ENCODE measurements at regions not wholly inside any gene's neighbourhood (a gene's known extent, or its start where the extent isn't known, plus 50 kb on each side); places are given as distances from the start of the nearest gene placed in this dataset.
"Not testable (repeated sequence)": the region's sequence is repeated elsewhere in the genome, so short reads cannot be mapped to it uniquely, and the experiment has no call there.

GRCh38 chr5:40195574-40195973 lies 484.1 kb upstream of the PTGER4 start:
- DNase-seq (ENCODE audit: low read depth): not testable (repeated sequence)

GRCh38 chr5:40191150-40191549 lies 488.6 kb upstream of the PTGER4 start:
- no peak overlapping the region for H3K4me3 ChIP-seq (ENCODE audit: low read depth, low read length)
- no peak for DNase-seq (ENCODE audit: low read depth)

More at GRCh38 chr5:40195574-40195973, 484.1 kb upstream of the PTGER4 start:
- not testable (repeated sequence) for H3K4me3 ChIP-seq (ENCODE audit: low read depth, low read length)

GRCh38 chr5:40172721-40173120 lies 507.0 kb upstream of the PTGER4 start:
- DNase-seq (ENCODE audit: low read depth): no peak
- H3K4me3 ChIP-seq (ENCODE audit: low read depth, low read length): no peak overlapping the region

- peak; percentile 47 for DNase-seq (ENCODE audit: low read depth)
- no peak overlapping the region for H3K4me3 ChIP-seq (ENCODE audit: low read depth, low read length)
These were observed 507.7 kb upstream of the PTGER4 start for GRCh38 chr5:40171971-40172370.

GRCh38 chr5:40167283-40167682 lies 512.4 kb upstream of the PTGER4 start:
- DNase-seq (ENCODE audit: low read depth): no peak
- H3K4me3 ChIP-seq (ENCODE audit: low read depth, low read length): no peak overlapping the region

- H3K4me3 ChIP-seq (ENCODE audit: low read depth, low read length): no peak overlapping the region
- DNase-seq (ENCODE audit: low read depth): no peak
These were observed 512.9 kb upstream of the PTGER4 start for GRCh38 chr5:40166802-40167201.

- DNase-seq (ENCODE audit: low read depth): no peak
- H3K4me3 ChIP-seq (ENCODE audit: low read depth, low read length): no peak overlapping the region
These were observed 513.7 kb upstream of the PTGER4 start for GRCh38 chr5:40165789-40166728.

GRCh38 chr5:40165106-40165788 lies 514.5 kb upstream of the PTGER4 start:
- no peak for DNase-seq (ENCODE audit: low read depth)
- no peak overlapping the region for H3K4me3 ChIP-seq (ENCODE audit: low read depth, low read length)

- no peak overlapping the region for H3K4me3 ChIP-seq (ENCODE audit: low read depth, low read length)
- DNase-seq (ENCODE audit: low read depth): no peak
These were observed 519.3 kb upstream of the PTGER4 start for GRCh38 chr5:40160435-40160834.

- no peak for DNase-seq (ENCODE audit: low read depth)
- H3K4me3 ChIP-seq (ENCODE audit: low read depth, low read length): no peak overlapping the region
These were observed 525.5 kb upstream of the PTGER4 start for GRCh38 chr5:40154194-40154593.

- DNase-seq (ENCODE audit: low read depth): no peak
- H3K4me3 ChIP-seq (ENCODE audit: low read depth, low read length): no peak overlapping the region
These were observed 528.8 kb upstream of the PTGER4 start for GRCh38 chr5:40150896-40151295.

GRCh38 chr5:40141896-40142295 lies 537.8 kb upstream of the PTGER4 start:
- DNase-seq (ENCODE audit: low read depth): no peak
- no peak overlapping the region for H3K4me3 ChIP-seq (ENCODE audit: low read depth, low read length)

GRCh38 chr5:40141418-40141817 lies 538.3 kb upstream of the PTGER4 start:
- H3K4me3 ChIP-seq (ENCODE audit: low read depth, low read length): no peak overlapping the region
- DNase-seq (ENCODE audit: low read depth): no peak

GRCh38 chr5:40137223-40137622 lies 542.5 kb upstream of the PTGER4 start:
- H3K4me3 ChIP-seq (ENCODE audit: low read depth, low read length): no peak overlapping the region
- no peak for DNase-seq (ENCODE audit: low read depth)

- no peak overlapping the region for H3K4me3 ChIP-seq (ENCODE audit: low read depth, low read length)
- no peak for DNase-seq (ENCODE audit: low read depth)
These were observed 544.7 kb upstream of the PTGER4 start for GRCh38 chr5:40134883-40135520.

GRCh38 chr5:40124367-40124766 lies 555.3 kb upstream of the PTGER4 start:
- H3K4me3 ChIP-seq (ENCODE audit: low read depth, low read length): no peak overlapping the region
- no peak for DNase-seq (ENCODE audit: low read depth)

GRCh38 chr5:40121236-40121635 lies 558.5 kb upstream of the PTGER4 start:
- H3K4me3 ChIP-seq (ENCODE audit: low read depth, low read length): no peak overlapping the region
- DNase-seq (ENCODE audit: low read depth): no peak

- DNase-seq (ENCODE audit: low read depth): no peak
- H3K4me3 ChIP-seq (ENCODE audit: low read depth, low read length): no peak overlapping the region
These were observed 566.8 kb upstream of the PTGER4 start for GRCh38 chr5:40112875-40113274.

- not testable (repeated sequence) for DNase-seq (ENCODE audit: low read depth); H3K4me3 ChIP-seq (ENCODE audit: low read depth, low read length)
These were observed 568.7 kb upstream of the PTGER4 start for GRCh38 chr5:40111036-40111435.

- H3K4me3 ChIP-seq (ENCODE audit: low read depth, low read length): not testable (repeated sequence)
- DNase-seq (ENCODE audit: low read depth): peak; percentile 76
These were observed 570.8 kb upstream of the PTGER4 start for GRCh38 chr5:40108764-40109390.

All from skeletal muscle cell (primary cell).